ENCODE measurements at regions not wholly inside any gene's neighbourhood (a gene's known extent, or its start where the extent isn't known, plus 50 kb on each side); places are given as distances from the start of the nearest gene placed in this dataset.

DNA sequence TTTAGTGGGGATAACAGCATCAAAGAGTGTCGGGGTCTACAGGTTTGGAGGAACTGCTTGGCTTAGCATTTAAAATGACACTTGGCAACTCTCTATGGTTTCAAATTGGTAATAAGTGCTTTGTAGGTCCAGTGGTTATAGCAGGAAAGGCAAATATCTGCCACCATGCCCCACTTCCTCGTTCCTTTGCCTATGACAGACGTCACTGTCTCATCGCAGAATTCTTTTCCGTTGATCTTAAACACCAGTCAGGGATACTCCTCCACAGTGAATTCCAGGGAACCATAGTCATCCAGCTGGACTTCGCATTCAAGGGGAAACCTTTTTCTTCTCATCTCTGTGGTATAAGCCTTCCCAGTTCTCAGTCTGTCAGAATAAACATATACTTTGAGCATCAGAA is 319.1 kb downstream of the GPAT3 start:
- TF ChIP-seq, protein P1, sequence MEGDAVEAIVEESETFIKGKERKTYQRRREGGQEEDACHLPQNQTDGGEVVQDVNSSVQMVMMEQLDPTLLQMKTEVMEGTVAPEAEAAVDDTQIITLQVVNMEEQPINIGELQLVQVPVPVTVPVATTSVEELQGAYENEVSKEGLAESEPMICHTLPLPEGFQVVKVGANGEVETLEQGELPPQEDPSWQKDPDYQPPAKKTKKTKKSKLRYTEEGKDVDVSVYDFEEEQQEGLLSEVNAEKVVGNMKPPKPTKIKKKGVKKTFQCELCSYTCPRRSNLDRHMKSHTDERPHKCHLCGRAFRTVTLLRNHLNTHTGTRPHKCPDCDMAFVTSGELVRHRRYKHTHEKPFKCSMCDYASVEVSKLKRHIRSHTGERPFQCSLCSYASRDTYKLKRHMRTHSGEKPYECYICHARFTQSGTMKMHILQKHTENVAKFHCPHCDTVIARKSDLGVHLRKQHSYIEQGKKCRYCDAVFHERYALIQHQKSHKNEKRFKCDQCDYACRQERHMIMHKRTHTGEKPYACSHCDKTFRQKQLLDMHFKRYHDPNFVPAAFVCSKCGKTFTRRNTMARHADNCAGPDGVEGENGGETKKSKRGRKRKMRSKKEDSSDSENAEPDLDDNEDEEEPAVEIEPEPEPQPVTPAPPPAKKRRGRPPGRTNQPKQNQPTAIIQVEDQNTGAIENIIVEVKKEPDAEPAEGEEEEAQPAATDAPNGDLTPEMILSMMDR (conservative IDR thresholded peaks at IDR 0.05; ENCODE audit: low read depth, low read length), result no peak
- no peak for TF ChIP-seq EZH2 (IDR thresholded peaks at IDR 0.05; ENCODE audit: borderline replicate concordance, low read depth, low read length, poor library complexity, severe bottlenecking)
